ENCODE measurements at regions not wholly inside any gene's neighbourhood (a gene's known extent, or its start where the extent isn't known, plus 50 kb on each side); places are given as distances from the start of the nearest gene placed in this dataset.

GRCh38 chr1:58430421-58431275 is 115.9 kb downstream of the OMA1 start:
- DNase-seq: no peak

GRCh38 chr1:58426918-58427317 is 119.6 kb downstream of the OMA1 start:
- DNase-seq: no peak

GRCh38 chr1:58422436-58422835 is 124.1 kb downstream of the OMA1 start:
- DNase-seq: no peak

- DNase-seq: no peak
These were observed 128.0 kb downstream of the OMA1 start for GRCh38 chr1:58418283-58419228.

DNA sequence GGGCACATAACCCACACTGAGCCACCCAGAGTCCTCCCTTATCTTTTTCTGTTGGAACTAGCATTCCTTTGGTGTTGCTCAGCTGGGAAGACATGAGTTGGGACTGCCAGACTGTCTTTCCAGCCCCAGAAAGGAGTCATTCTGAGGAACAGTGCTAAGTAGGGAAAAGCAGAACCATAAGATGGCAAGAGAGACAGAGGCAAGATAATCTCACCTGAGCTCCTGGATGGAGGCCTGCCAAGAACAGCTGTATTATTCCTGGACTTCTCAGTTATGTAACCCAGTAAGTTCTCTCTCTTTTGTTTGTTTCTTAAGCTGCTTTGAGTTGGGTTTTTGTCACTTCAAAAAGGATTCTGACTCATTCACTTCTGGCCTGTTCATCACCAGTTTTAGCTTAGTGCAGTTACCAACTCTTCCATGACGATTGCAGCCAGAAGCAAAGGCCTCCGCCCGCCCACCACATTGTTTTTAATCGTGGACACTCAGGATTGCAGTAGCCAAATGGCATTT is 134.4 kb downstream of the OMA1 start:
- no peak for DNase-seq

DNA sequence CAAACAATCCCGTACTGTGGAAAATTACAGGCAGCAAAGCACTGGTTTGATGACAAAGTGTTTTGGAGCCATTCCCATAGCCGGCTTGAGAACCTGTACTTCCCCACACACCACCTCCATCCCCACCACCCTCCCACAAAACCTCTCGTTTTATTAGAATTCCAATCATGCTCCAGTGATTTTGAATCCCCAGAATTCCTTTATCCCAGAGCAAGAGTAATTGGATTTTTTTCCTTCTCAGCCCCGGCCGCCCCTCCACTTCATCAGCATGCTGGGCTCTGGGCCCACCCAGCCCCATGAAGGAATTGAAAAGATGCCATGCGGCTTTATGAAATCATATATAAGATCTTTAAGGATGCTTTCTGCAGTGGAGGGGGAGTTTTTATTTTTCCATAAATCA is 136.6 kb downstream of the OMA1 start:
- DNase-seq: no peak

DNA sequence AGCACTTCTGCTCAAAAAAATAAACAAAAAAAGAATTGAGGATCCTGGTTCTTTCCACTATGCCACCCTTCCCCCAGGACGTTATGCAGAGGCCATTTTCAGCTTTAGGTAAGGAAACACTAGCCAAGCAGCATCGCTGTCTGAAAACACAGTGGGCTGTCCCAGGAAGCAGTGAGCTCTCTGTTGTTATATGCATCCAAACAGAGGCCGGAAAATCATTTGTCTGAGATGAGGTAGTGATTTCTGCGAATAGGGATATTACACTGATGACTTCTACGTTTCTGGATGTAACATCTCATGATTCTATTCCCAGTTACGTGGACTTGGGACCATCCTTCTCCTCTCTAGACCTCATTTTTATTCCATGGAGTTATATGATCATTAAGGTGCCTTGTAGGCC is 137.2 kb downstream of the OMA1 start:
- DNase-seq: no peak

GRCh38 chr1:58406301-58407071 is 140.0 kb downstream of the OMA1 start:
- DNase-seq: no peak

GRCh38 chr1:58405660-58406059 is 140.9 kb downstream of the OMA1 start:
- DNase-seq: no peak

GRCh38 chr1:58403894-58404293 is 142.6 kb downstream of the OMA1 start:
- no peak for DNase-seq

DNA sequence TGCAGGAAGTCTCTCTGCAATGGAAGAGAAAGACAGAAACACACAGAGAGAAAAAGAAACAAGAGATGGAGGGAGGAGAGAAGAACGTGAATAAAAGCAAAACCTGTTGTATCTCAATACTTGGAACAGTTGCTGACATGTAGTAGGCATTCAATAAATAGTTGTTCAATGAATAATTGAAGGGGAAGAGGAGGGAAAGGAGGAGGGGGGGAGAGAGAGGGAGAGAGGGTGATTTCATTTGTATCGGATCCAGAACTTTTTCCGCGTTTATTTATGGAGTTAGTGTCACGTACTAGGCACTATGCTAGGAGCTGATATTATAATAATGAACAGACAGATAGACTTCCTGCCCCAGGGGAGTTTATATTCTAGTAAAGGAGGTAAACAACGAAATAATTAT is 144.1 kb downstream of the OMA1 start:
- DNase-seq: no peak

GRCh38 chr1:58401991-58402390 is 144.5 kb downstream of the OMA1 start:
- no peak for DNase-seq

GRCh38 chr1:58399176-58399575 is 147.3 kb downstream of the OMA1 start:
- DNase-seq: no peak

GRCh38 chr1:58398714-58399113 is 147.8 kb downstream of the OMA1 start:
- no peak for DNase-seq

- no peak for DNase-seq
These were observed 149.2 kb downstream of the OMA1 start for GRCh38 chr1:58397187-58397820.

- DNase-seq: no peak
These were observed 150.4 kb downstream of the OMA1 start for GRCh38 chr1:58396150-58396549.

GRCh38 chr1:58395355-58395754 is 151.2 kb downstream of the OMA1 start:
- no peak for DNase-seq

- DNase-seq: peak; percentile 8
These were observed 154.4 kb downstream of the OMA1 start for GRCh38 chr1:58392083-58392482.

- DNase-seq: no peak
These were observed 155.0 kb downstream of the OMA1 start for GRCh38 chr1:58391514-58391913.

DNA sequence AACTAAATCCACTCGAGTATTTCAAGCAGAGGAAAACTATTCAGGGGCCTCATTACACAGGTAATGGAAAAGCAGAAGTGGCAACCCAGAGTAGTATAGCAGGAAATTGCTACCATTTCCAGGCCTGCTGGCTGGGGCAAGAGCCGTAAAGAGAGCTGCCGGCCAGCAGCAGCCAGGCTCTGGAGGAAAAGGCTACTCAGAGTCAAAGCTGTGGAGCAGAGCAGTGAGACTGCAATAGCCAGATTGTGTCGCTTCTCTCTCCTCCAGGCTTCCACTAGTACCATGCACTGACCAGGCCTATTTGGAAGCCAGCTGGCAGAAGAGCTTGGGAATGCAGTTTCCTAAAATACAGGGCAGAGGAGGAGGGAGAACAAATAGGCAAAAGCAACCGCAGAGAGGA is 155.5 kb downstream of the OMA1 start:
- no peak for DNase-seq

DNA sequence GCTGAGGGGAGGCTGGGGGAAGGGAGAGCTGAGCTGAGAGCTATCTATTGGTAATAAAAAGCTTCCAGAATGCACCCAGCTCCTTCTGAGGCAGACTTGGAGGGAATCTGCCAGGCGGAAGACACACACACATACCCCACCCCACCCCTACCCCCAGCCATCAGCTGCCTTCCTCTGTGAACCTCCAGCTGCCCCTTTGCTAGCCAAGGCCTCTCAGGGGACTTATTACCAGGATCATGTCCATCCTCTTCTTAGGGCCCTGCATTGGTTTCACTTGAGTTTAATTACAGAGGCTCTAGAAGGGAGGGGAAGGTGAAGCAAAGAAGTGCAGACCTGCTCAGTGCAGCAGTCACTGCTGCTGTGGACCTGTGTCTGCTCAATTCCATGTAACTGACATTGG is 156.4 kb downstream of the OMA1 start:
- no peak for DNase-seq

DNA sequence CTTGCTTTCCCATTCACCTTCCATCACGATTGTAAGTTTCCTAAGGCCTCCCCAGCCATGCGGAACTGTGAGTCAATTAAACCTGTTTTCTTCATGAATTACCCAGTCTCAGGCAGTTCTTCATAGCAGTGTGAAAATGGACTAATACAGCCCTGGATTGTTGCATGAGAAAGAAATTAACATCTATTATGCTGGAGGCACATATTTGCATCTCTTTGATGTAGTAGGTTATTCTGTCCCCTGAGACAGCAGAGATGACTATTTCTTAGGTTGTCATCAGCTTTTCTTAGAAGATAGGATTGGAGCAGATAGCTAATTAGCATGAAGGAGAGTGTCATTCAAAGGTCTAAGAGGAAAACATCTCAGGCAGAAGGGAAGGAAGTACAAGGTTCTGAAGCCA is 166.2 kb downstream of the OMA1 start:
- no peak for DNase-seq

Measured in CD4-positive, alpha-beta T cell treated with Interferon gamma for 1 hour (primary cell).